SU-DHL-6 (cell line): ENCODE measurements at regions not wholly inside any gene's neighbourhood (a gene's known extent, or its start where the extent isn't known, plus 50 kb on each side); places are given as distances from the start of the nearest gene placed in this dataset.

Experiments used
- H2AFZ ChIP-seq: fragments of 200-600 bp; sonication (generic); 2 replicates; pipeline ENCODE4 v1.6.1; 2014; ENCODE audit warnings: low read depth, mild to moderate bottlenecking, moderate library complexity, mixed read lengths, antibody characterized with exemption, low read length; ENCODE audit not compliant: severe bottlenecking
- H3F3A ChIP-seq: fragments of 200-600 bp; shearing (Covaris generic); 2 replicates; pipeline ENCODE4 v1.6.0; 2016; ENCODE audit warnings: antibody characterized with exemption, mild to moderate bottlenecking; ENCODE audit not compliant: insufficient read depth
- H3K27ac ChIP-seq: fragments of 200-600 bp; sonication (generic); 2 replicates; pipeline ENCODE4 v1.5.1; 2016; ENCODE audit warnings: low read depth, mild to moderate bottlenecking, low read length, moderate library complexity, mixed read lengths
- H3K27me3 ChIP-seq: fragments of 200-600 bp; sonication (generic), shearing (Covaris generic); 2 replicates; pipeline ENCODE4 v1.6.0; 2014; ENCODE audit warnings: mild to moderate bottlenecking, low read length
- H3K36me3 ChIP-seq: fragments of 200-600 bp; sonication (generic); 2 replicates; pipeline ENCODE4 v1.6.1; 2014; ENCODE audit warnings: mild to moderate bottlenecking, low read length, mixed read lengths
- H3K4me2 ChIP-seq: fragments of 300-600, 200-600 bp; shearing (Covaris generic), sonication (generic); 2 replicates; pipeline ENCODE4 v1.6.0; 2014; ENCODE audit warnings: low read length, low read depth, mild to moderate bottlenecking; ENCODE audit not compliant: poor library complexity, severe bottlenecking
- H3K4me3 ChIP-seq: fragments of 200-600 bp; sonication (generic); 2 replicates; pipeline ENCODE4 v1.5.1; 2014; ENCODE audit warnings: antibody characterized with exemption, low read length, mild to moderate bottlenecking, mixed read lengths; ENCODE audit not compliant: insufficient read depth, poor library complexity, severe bottlenecking
- H3K79me2 ChIP-seq: fragments of 200-600 bp; sonication (generic); 2 replicates; pipeline ENCODE4 v1.6.1; 2014; ENCODE audit warnings: mild to moderate bottlenecking, low read length, moderate library complexity; ENCODE audit not compliant: insufficient read depth
- H3K9ac ChIP-seq: fragments of 200-600 bp; sonication (generic); 2 replicates; pipeline ENCODE4 v1.7.0; 2014; ENCODE audit warnings: mild to moderate bottlenecking, low read length
- H3K9me2 ChIP-seq: fragments of 200-600 bp; sonication (generic); replicated peaks from 2 replicates; pipeline ENCODE4 v1.6.1; 2014; ENCODE audit warnings: low read length; ENCODE audit not compliant: insufficient read depth
- H3K9me3 ChIP-seq: fragments of 200-600 bp; sonication (generic); 2 replicates; pipeline ENCODE4 v1.6.1; 2014; ENCODE audit warnings: low read length, mixed read lengths; ENCODE audit not compliant: insufficient read depth
- H4K20me1 ChIP-seq: fragments of 200-600 bp; sonication (generic); 2 replicates; pipeline ENCODE4 v1.6.1; 2014; ENCODE audit warnings: low read depth, mild to moderate bottlenecking, antibody characterized with exemption, low read length, moderate library complexity, mixed read lengths
- EZH2phosphoT487 ChIP-seq: fragments of 200-600 bp; sonication (generic), shearing (Covaris generic); conservative IDR thresholded peaks from 2 replicates; pipeline ENCODE4 v1.6.1; 2018; ENCODE audit warnings: mild to moderate bottlenecking, antibody characterized with exemption, low read length, moderate library complexity, mixed read lengths
- TF ChIP-seq, protein P1 (sequence below): fragments of 200-600 bp; sonication (generic); IDR thresholded peaks from one replicate; pipeline ENCODE4 v1.5.1; 2017; ENCODE audit warnings: antibody characterized with exemption, mild to moderate bottlenecking, low read length, moderate library complexity; ENCODE audit not compliant: insufficient read depth, poor library complexity, severe bottlenecking

GRCh38 chr7:21131897-21132296 lies 296.0 kb upstream of the SP4 start:
- Histone ChIP-seq H3K4me3 (no peak overlapping the region), H3K27ac (no peak overlapping the region), H3K4me2 (no peak overlapping the region), H3K27me3 (no peaks in the 10 kb centered on the region), H3K79me2 (no peaks in the 10 kb centered on the region), H4K20me1 (no peaks in the 10 kb centered on the region), H3F3A (no peaks in the 10 kb centered on the region), H3K9me2 (no peaks in the 10 kb centered on the region), H3K36me3 (no peaks in the 10 kb centered on the region), H3K9ac (no peak overlapping the region), H2AFZ (no peak overlapping the region), H3K9me3 (no peaks in the 10 kb centered on the region)
- no peak for TF ChIP-seq EZH2phosphoT487

DNA sequence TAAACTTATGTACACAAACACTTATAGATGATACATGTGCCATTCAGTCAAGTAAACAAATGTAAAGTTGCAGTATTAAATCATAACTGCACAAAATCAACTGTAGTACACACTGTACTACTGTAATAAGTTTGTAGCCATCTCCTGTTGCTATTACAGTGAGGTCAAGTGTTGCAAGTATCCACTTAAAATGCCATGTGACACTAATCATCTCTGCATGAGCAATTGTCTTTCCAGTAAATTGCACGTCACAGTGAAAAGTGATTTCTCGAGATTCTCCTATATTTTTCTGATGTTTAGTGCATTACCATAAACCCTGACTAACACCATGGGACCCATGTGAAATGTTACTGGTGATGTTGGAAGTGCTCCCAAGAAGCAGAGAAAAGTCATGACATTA lies 293.3 kb upstream of the SP4 start:
- Histone ChIP-seq H3K9ac (no peak overlapping the region), H3K27me3 (no peaks in the 10 kb centered on the region), H3K9me3 (no peaks in the 10 kb centered on the region), H3K4me2 (no peak overlapping the region), H3K4me3 (no peak overlapping the region), H4K20me1 (no peaks in the 10 kb centered on the region), H3K36me3 (no peaks in the 10 kb centered on the region), H2AFZ (no peak overlapping the region), H3F3A (no peaks in the 10 kb centered on the region), H3K79me2 (no peaks in the 10 kb centered on the region), H3K27ac (no peak overlapping the region), H3K9me2 (no peaks in the 10 kb centered on the region)
- TF ChIP-seq EZH2phosphoT487, result no peak
- TF ChIP-seq, protein P1, sequence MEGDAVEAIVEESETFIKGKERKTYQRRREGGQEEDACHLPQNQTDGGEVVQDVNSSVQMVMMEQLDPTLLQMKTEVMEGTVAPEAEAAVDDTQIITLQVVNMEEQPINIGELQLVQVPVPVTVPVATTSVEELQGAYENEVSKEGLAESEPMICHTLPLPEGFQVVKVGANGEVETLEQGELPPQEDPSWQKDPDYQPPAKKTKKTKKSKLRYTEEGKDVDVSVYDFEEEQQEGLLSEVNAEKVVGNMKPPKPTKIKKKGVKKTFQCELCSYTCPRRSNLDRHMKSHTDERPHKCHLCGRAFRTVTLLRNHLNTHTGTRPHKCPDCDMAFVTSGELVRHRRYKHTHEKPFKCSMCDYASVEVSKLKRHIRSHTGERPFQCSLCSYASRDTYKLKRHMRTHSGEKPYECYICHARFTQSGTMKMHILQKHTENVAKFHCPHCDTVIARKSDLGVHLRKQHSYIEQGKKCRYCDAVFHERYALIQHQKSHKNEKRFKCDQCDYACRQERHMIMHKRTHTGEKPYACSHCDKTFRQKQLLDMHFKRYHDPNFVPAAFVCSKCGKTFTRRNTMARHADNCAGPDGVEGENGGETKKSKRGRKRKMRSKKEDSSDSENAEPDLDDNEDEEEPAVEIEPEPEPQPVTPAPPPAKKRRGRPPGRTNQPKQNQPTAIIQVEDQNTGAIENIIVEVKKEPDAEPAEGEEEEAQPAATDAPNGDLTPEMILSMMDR, result no peak

GRCh38 chr7:21135437-21135836 lies 292.4 kb upstream of the SP4 start:
- no peaks in the 10 kb centered on the region for H3K9me3 ChIP-seq
- H3K4me2 ChIP-seq, result no peak overlapping the region
- H4K20me1 ChIP-seq, result no peaks in the 10 kb centered on the region
- no peaks in the 10 kb centered on the region for H3K27me3 ChIP-seq
- no peaks in the 10 kb centered on the region for H3K36me3 ChIP-seq
- no peak overlapping the region for H3K27ac ChIP-seq
- H3K9me2 ChIP-seq, result no peaks in the 10 kb centered on the region
- H2AFZ ChIP-seq, result no peak overlapping the region
- no peak overlapping the region for H3K4me3 ChIP-seq
- H3K79me2 ChIP-seq, result no peaks in the 10 kb centered on the region
- TF ChIP-seq EZH2phosphoT487, result no peak
- TF ChIP-seq, protein P1, result no peak
- no peaks in the 10 kb centered on the region for H3F3A ChIP-seq
- no peak overlapping the region for H3K9ac ChIP-seq

GRCh38 chr7:21137640-21138039 lies 290.2 kb upstream of the SP4 start:
- H3K79me2 ChIP-seq, result no peaks in the 10 kb centered on the region
- H3K27ac ChIP-seq, result no peak overlapping the region
- H3K9ac ChIP-seq, result no peak overlapping the region
- no peaks in the 10 kb centered on the region for H3K9me2 ChIP-seq
- no peaks in the 10 kb centered on the region for H3K36me3 ChIP-seq
- TF ChIP-seq, protein P1, result no peak
- no peak for TF ChIP-seq EZH2phosphoT487
- no peak overlapping the region for H3K4me3 ChIP-seq
- no peaks in the 10 kb centered on the region for H3F3A ChIP-seq
- H3K4me2 ChIP-seq, result no peak overlapping the region
- H2AFZ ChIP-seq, result no peak overlapping the region
- no peaks in the 10 kb centered on the region for H3K9me3 ChIP-seq
- H4K20me1 ChIP-seq, result no peaks in the 10 kb centered on the region
- H3K27me3 ChIP-seq, result no peaks in the 10 kb centered on the region
